ENCODE measurements at regions not wholly inside any gene's neighbourhood (a gene's known extent, or its start where the extent isn't known, plus 50 kb on each side); places are given as distances from the start of the nearest gene placed in this dataset.

DNA sequence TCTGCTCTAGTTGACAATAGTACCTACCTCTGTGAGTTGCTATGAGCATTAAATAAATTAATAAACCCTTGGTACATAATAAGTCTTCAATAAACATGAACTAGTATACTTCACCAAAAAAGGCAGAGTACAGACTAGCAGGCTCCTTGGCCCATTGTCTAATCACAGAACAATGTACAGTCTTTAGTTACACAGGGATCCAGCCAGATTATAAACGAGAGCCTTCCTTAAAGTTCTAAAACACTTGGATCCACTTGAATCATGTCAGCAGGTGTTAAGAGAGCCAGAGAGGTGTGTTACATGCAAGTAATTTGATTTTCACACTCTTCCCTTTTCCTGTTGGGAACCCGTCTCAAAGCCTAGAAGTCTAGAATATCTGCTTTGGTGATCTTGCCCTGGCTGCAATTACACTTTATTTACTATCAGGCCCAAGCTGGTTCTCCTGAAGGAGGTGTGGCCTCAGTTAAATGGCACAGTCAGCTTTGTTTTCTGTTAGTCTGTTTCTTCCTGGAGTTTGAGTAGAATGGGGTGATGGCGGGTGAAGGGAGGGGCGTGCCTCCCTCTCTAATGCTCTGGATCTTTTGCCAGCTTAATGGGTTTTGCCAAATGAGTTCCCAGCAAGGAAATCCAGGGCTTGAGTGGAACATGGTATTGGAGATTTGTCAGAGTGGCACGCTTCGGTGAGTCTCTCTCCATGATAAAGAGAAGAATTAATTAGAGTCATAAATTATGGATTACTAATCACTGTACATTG is 570.9 kb upstream of the CAMK1G start:
- DNase-seq (ENCODE audit: low read depth): no peak

GRCh38 chr1:209015092-209015491 is 568.4 kb upstream of the CAMK1G start:
- no peak for DNase-seq (ENCODE audit: low read depth)

- no peak for DNase-seq (ENCODE audit: low read depth)
Observed at GRCh38 chr1:209021622-209022021, 561.9 kb upstream of the CAMK1G start.

DNA sequence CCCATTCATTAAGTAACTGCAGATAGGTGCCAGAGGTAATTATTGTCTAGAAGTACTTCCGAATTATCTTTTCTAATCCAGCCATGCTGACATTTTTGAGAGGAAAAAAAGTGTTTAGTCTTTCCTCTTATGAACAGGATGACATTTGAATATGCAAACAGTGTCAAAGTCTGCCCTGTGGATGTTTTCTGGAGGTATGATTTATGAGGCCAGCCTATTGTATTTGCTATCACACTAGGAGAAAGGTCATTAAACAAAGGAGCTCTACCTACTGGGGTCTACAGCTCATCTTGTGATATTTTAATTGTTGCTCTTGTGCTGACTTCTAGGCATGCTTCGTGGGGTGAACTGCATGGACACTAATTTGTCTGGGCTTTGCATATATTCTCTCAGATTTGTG is 559.7 kb upstream of the CAMK1G start:
- DNase-seq (ENCODE audit: low read depth): no peak

DNA sequence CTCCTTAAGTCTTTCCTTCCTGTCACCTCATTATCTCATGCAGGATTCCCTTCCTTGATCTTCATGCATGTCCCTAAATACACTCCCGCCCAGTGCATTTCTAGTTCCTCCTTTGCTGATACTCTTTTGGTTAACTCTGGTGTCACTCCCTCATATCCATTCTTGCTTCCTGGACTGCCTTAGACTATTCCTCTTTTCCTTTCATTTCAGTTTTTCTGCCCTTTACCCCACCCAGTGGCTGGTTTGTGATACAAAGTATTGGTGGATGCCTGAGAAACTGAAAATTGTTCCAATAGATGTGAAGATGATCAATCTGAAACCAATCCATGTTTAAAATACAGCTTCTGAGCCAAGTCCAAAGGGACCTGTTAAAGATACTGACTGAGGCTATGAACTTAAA is 553.8 kb upstream of the CAMK1G start:
- peak; percentile 31 for DNase-seq (ENCODE audit: low read depth)

DNA sequence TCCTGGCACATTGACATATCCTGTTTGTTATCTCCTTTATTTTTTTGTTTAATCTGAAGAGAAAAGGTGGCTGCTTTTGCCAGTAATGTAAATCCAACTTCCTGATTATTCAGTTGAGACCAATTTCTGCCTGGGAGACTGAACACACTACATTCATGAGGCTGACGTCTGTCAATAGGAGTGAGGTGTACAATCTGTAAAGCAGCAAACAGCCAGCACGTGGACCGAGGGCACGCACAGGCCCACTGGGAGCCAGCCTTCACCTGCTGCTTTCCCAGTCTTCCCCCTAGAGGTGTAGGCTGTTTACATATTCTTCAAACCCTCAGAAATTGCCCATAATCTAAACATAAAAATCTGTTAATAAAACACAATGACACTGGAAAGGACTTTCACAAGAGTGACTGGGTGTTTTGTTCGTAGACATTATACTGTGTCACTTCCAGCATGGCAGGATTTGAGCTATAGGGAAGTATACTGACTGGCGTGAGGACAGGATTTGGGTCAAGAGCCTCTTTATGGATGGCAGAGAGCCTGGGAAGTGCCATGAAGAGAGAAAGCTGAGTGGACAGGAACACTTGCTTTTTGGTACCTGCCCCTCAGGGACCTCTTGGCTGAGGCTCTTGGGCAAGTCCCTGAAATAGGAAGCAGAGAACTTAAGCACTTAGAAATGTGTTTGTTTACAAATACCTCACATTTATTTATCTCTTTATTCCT is 552.9 kb upstream of the CAMK1G start:
- DNase-seq (ENCODE audit: low read depth): no peak

DNA sequence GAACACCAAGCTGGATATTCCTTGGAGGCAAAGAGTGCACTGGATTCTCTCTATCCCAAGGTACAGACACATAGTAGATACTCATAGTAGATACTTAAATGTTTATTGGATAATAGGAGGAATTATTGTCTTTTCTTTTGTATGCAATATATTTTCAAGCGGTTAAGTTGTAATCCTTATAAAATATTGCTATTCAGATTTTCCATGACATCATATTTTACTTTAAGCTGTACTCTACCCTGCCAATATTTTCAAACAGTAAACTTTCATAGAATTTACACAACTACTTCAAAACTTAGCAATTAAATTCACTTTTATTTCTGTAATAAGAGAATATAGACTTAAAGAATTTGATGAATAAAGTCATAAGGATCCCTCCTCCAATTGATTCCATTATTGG is 546.5 kb upstream of the CAMK1G start:
- no peak for DNase-seq (ENCODE audit: low read depth)

DNA sequence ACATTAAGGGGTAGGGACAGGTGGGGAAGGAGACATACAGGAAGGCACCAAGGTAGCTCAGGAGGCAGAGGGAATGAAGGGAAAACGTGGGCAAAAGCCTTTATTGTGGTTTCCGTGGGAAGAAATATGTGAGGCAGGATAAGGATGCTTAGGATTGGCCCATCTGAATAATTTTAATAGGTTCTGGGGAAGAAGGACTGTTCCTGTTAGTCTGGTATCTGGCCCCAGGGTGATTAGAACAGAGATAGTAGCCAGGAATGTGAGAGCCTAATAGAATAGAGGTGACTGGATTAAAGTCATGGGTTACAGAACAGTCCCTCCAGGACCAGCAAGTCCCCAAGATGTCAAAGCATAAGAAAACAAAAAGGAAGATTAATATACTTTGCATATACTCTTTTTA is 545.2 kb upstream of the CAMK1G start:
- DNase-seq (ENCODE audit: low read depth): peak; percentile 33

GRCh38 chr1:209038735-209039134 is 544.8 kb upstream of the CAMK1G start:
- peak; percentile 17 for DNase-seq (ENCODE audit: low read depth)

- DNase-seq (ENCODE audit: low read depth): peak; percentile 39
Observed at GRCh38 chr1:209040351-209040750, 543.2 kb upstream of the CAMK1G start.

DNA sequence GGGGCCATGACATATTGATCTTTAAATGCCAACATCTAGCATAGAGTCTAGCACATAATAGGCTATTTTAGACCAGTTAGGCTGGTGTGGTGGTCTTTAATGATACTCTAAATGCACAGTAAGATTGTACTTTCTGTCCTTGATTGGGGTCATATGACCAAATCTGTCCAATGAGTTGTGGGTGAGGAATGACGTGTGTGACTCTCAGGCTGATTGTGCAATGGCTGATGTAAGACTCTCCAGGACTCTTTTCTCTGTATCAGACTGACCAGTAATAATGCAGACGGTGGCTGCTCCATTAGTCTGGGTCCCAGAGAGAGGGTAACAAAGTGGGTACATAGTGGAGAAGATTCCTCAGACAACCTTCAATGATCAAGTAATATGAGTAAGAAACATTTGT is 541.6 kb upstream of the CAMK1G start:
- DNase-seq (ENCODE audit: low read depth): peak; percentile 34

DNA sequence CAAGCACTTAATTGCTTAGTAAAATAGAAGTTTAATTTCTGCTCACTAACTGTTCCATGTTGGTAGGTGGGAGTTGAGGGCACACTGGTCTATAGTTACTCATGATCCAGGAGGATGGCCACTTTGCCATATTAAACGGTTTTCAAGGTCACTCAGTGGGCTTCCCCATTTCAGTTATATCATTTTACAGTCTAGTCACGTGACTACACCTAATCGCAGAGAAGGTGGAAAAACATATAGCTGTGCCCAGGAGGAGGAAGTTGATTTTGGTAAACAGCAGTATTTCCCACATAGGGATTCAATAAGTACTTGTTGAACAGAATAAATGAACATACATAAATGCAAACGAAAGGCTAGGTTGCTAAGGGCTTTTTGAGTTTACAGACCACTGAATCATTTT is 541.1 kb upstream of the CAMK1G start:
- DNase-seq (ENCODE audit: low read depth): no peak

DNA sequence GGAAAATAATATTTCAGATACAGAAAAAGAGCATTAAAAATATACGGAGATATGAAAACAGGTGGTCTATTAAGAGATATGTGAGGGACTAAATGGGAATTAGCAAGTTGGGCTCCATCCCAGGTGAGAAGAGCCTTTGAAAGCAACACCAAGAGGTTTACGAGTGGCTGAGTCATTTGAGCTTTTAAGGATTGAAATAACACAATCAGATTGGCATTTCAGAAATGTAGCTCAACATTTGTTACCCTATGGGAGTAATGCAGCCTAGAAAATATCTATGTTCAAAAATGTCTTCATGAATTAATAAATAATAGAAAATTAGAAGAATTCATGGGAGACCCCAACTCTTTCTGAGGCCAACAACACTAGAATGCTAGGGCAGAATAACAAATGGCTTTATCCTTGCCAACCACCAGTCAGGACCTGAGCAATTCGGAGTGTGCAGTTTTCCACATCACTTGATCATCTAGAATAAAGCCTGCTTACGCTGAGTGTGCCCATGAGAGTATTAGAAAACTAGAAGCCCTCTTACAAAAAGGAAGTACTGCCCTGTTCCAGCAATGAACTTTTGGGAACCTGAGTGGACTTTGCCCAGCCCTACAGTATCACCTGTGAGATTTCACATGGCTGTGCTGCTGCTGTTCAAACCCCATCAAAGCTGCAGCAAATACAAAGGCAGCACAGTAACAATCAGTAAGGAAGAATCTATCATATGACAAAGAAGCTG is 538.0 kb upstream of the CAMK1G start:
- no peak for DNase-seq (ENCODE audit: low read depth)

- DNase-seq (ENCODE audit: low read depth): no peak
Observed at GRCh38 chr1:209046058-209046417, 537.5 kb upstream of the CAMK1G start.

GRCh38 chr1:209046935-209047334 is 536.6 kb upstream of the CAMK1G start:
- DNase-seq (ENCODE audit: low read depth): no peak

- DNase-seq (ENCODE audit: low read depth): no peak
Observed at GRCh38 chr1:209048941-209049669, 534.4 kb upstream of the CAMK1G start.

DNA sequence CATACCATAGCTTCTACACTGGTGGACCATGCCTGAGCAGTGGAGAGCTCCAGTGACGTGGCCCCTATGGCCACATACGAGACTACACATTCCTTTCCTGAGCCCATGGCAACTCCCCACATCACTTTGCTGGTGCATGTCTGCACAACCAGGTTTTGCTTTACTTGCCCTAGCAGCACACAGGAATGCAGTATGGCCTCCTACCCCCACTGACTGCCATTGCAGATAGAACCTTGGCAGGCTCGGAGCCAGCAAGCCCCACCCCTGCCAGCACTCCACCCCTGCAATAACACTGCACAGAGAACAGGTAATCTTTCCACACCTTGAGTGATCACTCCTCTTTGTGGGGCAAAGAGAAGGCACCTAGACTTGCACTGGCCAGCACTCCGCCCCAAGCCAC is 531.9 kb upstream of the CAMK1G start:
- no peak for DNase-seq (ENCODE audit: low read depth)

DNA sequence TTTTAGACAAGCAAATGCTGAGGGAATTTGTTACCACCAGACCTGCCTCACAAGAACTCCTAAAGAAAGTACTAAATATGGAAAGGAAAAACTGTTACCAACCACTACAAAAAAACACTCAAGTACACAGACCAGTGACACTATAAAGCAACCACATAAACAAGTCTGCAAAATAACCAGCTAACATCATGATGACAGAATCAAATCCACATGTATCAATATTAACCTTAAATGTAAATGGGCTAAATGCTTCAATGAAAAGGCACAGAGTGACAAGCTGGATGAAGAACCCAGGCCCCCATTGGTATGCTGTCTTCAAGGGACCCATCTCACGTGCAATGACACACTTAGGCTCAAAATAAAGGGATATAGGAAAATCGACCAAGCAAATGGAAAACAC is 529.9 kb upstream of the CAMK1G start:
- DNase-seq (ENCODE audit: low read depth): no peak

GRCh38 chr1:209057083-209057482 is 526.4 kb upstream of the CAMK1G start:
- DNase-seq (ENCODE audit: low read depth): no peak

GRCh38 chr1:209057901-209058300 is 525.6 kb upstream of the CAMK1G start:
- no peak for DNase-seq (ENCODE audit: low read depth)

DNA sequence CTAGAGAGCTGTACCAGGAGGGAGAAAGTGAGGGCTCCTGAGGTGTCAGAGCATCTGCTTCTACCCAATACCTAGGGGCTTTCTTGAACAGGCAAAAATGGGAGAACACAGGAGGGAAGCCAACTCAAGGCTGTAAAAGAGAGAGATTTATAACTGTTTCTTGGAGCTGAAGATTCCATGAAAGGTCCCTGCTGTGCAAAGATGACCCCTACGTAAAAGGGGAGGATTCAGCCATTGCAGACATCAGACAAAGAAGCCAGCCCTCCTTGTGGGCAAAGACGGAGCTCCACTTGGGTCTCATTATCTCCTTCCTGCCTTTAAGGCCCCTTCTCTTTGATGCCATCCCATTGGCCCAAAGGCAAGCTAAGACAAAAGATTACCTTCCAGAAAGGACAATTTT is 524.1 kb upstream of the CAMK1G start:
- DNase-seq (ENCODE audit: low read depth): no peak

GRCh38 chr1:209059981-209060380 is 523.5 kb upstream of the CAMK1G start:
- no peak for DNase-seq (ENCODE audit: low read depth)

Measured in RPMI7951 (cell line).